WTC11 (cell line): ENCODE measurements at regions not wholly inside any gene's neighbourhood (a gene's known extent, or its start where the extent isn't known, plus 50 kb on each side); places are given as distances from the start of the nearest gene placed in this dataset.
"Not testable (repeated sequence)": the region's sequence is repeated elsewhere in the genome, so short reads cannot be mapped to it uniquely, and the experiment has no call there.

Experiments used
- ATAC-seq: fragments of 200-7000 bp; cut with Tn5 transposase; 2 replicates; pipeline ENCODE4 v1.10.0; 2021; ENCODE audit warnings: mild to moderate bottlenecking, moderate library complexity
- CTCF ChIA-PET: fragments of 300-600 bp; sonication (Branson Sonifier 250); formaldehyde crosslinking; loops from one replicate; lab custom pipeline; 2021; ENCODE audit warnings: antibody characterized with exemption; lab: Charles Lee
- POLR2A ChIA-PET: fragments of 350-600 bp; sonication (Branson Sonifier 250); formaldehyde crosslinking; loops from one replicate; lab custom pipeline; 2021; ENCODE audit warnings: antibody characterized with exemption; lab: Charles Lee
- DNase-seq: peaks from one replicate; pipeline ENCODE4 v3.0.0; 2021; ENCODE audit warnings: low spot score
- H3K27ac Mint-ChIP-seq: 2 replicates; pipeline ENCODE4 v1.8.0; 2021; ENCODE audit warnings: mixed read lengths
- H3K27me3 Mint-ChIP-seq: 2 replicates; pipeline ENCODE4 v1.8.0; 2021; ENCODE audit warnings: low read depth, mild to moderate bottlenecking, moderate library complexity, mixed read lengths
- H3K36me3 Mint-ChIP-seq: 2 replicates; pipeline ENCODE4 v1.8.0; 2021; ENCODE audit warnings: mixed read lengths
- H3K4me1 Mint-ChIP-seq: 2 replicates; pipeline ENCODE4 v1.8.0; 2022; ENCODE audit warnings: mixed read lengths
- H3K4me3 Mint-ChIP-seq: 2 replicates; pipeline ENCODE4 v1.8.0; 2021; ENCODE audit warnings: mild to moderate bottlenecking, moderate library complexity, mixed read lengths
- H3K9me3 Mint-ChIP-seq: 2 replicates; pipeline ENCODE4 v1.8.0; 2021; ENCODE audit warnings: mixed read lengths
- ATF2 ChIP-seq: sonication (generic); formaldehyde crosslinking; IDR thresholded peaks from 2 replicates; pipeline ENCODE4 v1.8.1; 2022; ENCODE audit warnings: low read depth, missing genetic modification reagents, borderline replicate concordance
- CBFB ChIP-seq: sonication (generic); formaldehyde crosslinking; IDR thresholded peaks from 2 replicates; pipeline ENCODE4 v1.8.1; 2022; ENCODE audit warnings: mild to moderate bottlenecking, low read depth, missing genetic modification reagents
- GABPB1 ChIP-seq: sonication (generic); formaldehyde crosslinking; IDR thresholded peaks from 2 replicates; pipeline ENCODE4 v1.8.1; 2023; ENCODE audit warnings: mild to moderate bottlenecking, missing genetic modification reagents
- GTF2I ChIP-seq: fragments of 250-450 bp; sonication (Bioruptor Pico); conservative IDR thresholded peaks from 2 replicates; pipeline ENCODE4 v1.4.0; 2021; ENCODE audit warnings: mild to moderate bottlenecking
- JUN ChIP-seq: sonication (generic); formaldehyde crosslinking; IDR thresholded peaks from 2 replicates; pipeline ENCODE4 v1.8.0; 2023; ENCODE audit warnings: mild to moderate bottlenecking, missing genetic modification reagents
- MLX ChIP-seq: sonication (generic); formaldehyde crosslinking; IDR thresholded peaks from 2 replicates; pipeline ENCODE4 v1.8.1; 2023; ENCODE audit warnings: mild to moderate bottlenecking, missing genetic modification reagents, moderate library complexity
- MXD4 ChIP-seq: fragments of 250-450 bp; sonication (Bioruptor Pico); IDR thresholded peaks from 2 replicates; pipeline ENCODE4 v1.8.0; 2021; ENCODE audit warnings: mild to moderate bottlenecking, moderate library complexity, borderline replicate concordance
- NFATC4 ChIP-seq: fragments of 250-450 bp; sonication (Bioruptor Pico); IDR thresholded peaks from 2 replicates; pipeline ENCODE4 v1.9.0; 2021; ENCODE audit warnings: mild to moderate bottlenecking
- NFE2L1 ChIP-seq: sonication (generic); formaldehyde crosslinking; IDR thresholded peaks from 2 replicates; pipeline ENCODE4 v1.8.1; 2023; ENCODE audit warnings: missing genetic modification reagents
- NR2C2 ChIP-seq: sonication (generic); formaldehyde crosslinking; IDR thresholded peaks from 2 replicates; pipeline ENCODE4 v1.8.0; 2022; ENCODE audit warnings: mild to moderate bottlenecking, missing genetic modification reagents
- OVOL2 ChIP-seq: fragments of 250-450 bp; sonication (Bioruptor Pico); IDR thresholded peaks from 2 replicates; pipeline ENCODE4 v1.9.0; 2021; ENCODE audit warnings: mild to moderate bottlenecking, borderline replicate concordance
- RORB ChIP-seq: fragments of 250-450 bp; sonication (Bioruptor Pico); IDR thresholded peaks from 2 replicates; pipeline ENCODE4 v1.9.0; 2021; ENCODE audit warnings: mild to moderate bottlenecking
- SP1 ChIP-seq: sonication (generic); formaldehyde crosslinking; conservative IDR thresholded peaks from 2 replicates; pipeline ENCODE4 v1.8.1; 2022; ENCODE audit warnings: missing genetic modification reagents
- TCF7 ChIP-seq: sonication (generic); formaldehyde crosslinking; IDR thresholded peaks from 2 replicates; pipeline ENCODE4 v1.8.0; 2022; ENCODE audit warnings: mild to moderate bottlenecking, low read depth, missing genetic modification reagents, moderate library complexity
- TEAD1 ChIP-seq: sonication (generic); formaldehyde crosslinking; IDR thresholded peaks from 2 replicates; pipeline ENCODE4 v1.8.0; 2022; ENCODE audit warnings: mild to moderate bottlenecking, missing genetic modification reagents
- ZBTB43 ChIP-seq: sonication (generic); formaldehyde crosslinking; IDR thresholded peaks from 2 replicates; pipeline ENCODE4 v1.8.1; 2023; ENCODE audit warnings: mild to moderate bottlenecking, missing genetic modification reagents
- ZNF121 ChIP-seq: sonication (generic); formaldehyde crosslinking; IDR thresholded peaks from 2 replicates; pipeline ENCODE4 v1.8.0; 2023; ENCODE audit warnings: missing genetic modification reagents
- ZNF232 ChIP-seq: sonication (generic); formaldehyde crosslinking; IDR thresholded peaks from 2 replicates; pipeline ENCODE4 v1.8.0; 2022; ENCODE audit warnings: mild to moderate bottlenecking, missing genetic modification reagents
- ZNF281 ChIP-seq: sonication (generic); formaldehyde crosslinking; IDR thresholded peaks from 2 replicates; pipeline ENCODE4 v1.8.0; 2023; ENCODE audit warnings: mild to moderate bottlenecking, missing genetic modification reagents
- ZNF317 ChIP-seq: sonication (generic); formaldehyde crosslinking; IDR thresholded peaks from 2 replicates; pipeline ENCODE4 v1.8.1; 2023; ENCODE audit warnings: low read depth, mild to moderate bottlenecking, moderate library complexity, missing genetic modification reagents, borderline replicate concordance
- ZNF396 ChIP-seq: fragments of 250-450 bp; sonication (Bioruptor Pico); IDR thresholded peaks from 2 replicates; pipeline ENCODE4 v1.8.0; 2021; ENCODE audit warnings: mild to moderate bottlenecking, moderate library complexity, borderline replicate concordance
- ZNF416 ChIP-seq: fragments of 250-450 bp; sonication (Bioruptor Pico); IDR thresholded peaks from 2 replicates; pipeline ENCODE4 v1.9.0; 2021; ENCODE audit warnings: mild to moderate bottlenecking, inconsistent platforms
- ZNF425 ChIP-seq: fragments of 250-450 bp; sonication (Bioruptor Pico); conservative IDR thresholded peaks from 2 replicates; pipeline ENCODE4 v1.9.0; 2021; ENCODE audit warnings: mild to moderate bottlenecking
- ZNF532 ChIP-seq: fragments of 250-450 bp; sonication (Bioruptor Pico); IDR thresholded peaks from 2 replicates; pipeline ENCODE4 v1.9.0; 2021; ENCODE audit warnings: mild to moderate bottlenecking, borderline replicate concordance

GRCh38 chr6:140784573-140784972 lies 1348.2 kb upstream of the GJE1 start (continued):
- TF ChIP-seq ZNF532 (CRISPR knock-in tag) (no peak), RORB (CRISPR knock-in tag) (no peak), NR2C2 (CRISPR knock-in tag) (no peak), CBFB (no peak), ZNF416 (CRISPR knock-in tag) (no peak), OVOL2 (CRISPR knock-in tag) (no peak), TEAD1 (CRISPR knock-in tag) (no peak)

GRCh38 chr6:140783504-140783903 lies 1349.2 kb upstream of the GJE1 start:
- H3K36me3 Mint-ChIP-seq, ATAC-seq, POLR2A ChIA-PET, H3K4me3 Mint-ChIP-seq, H3K4me1 Mint-ChIP-seq, CTCF ChIA-PET, DNase-seq, H3K27ac Mint-ChIP-seq, H3K27me3 Mint-ChIP-seq, H3K9me3 Mint-ChIP-seq: not testable (repeated sequence)

- CTCF ChIA-PET, result no interaction called here
- no peaks in the 10 kb centered on the region for H3K4me1 Mint-ChIP-seq
- no peak overlapping the region for H3K4me3 Mint-ChIP-seq
- no peaks in the 10 kb centered on the region for H3K36me3 Mint-ChIP-seq
- no peak for ATAC-seq
- H3K27me3 Mint-ChIP-seq, result no peaks in the 10 kb centered on the region
- POLR2A ChIA-PET, result no interaction called here
- no peak overlapping the region for H3K27ac Mint-ChIP-seq
- H3K9me3 Mint-ChIP-seq, result no peaks in the 10 kb centered on the region
- no peak for DNase-seq
- TF ChIP-seq NR2C2 (CRISPR knock-in tag), result no peak
- no peak for TF ChIP-seq MXD4 (CRISPR knock-in tag)
- no peak for TF ChIP-seq JUN (CRISPR knock-in tag)
- no peak for TF ChIP-seq ZNF425 (CRISPR knock-in tag)
- no peak for TF ChIP-seq ZNF121 (CRISPR knock-in tag)
- TF ChIP-seq GABPB1 (CRISPR knock-in tag), result no peak
- TF ChIP-seq ZNF396 (CRISPR knock-in tag), result no peak
- no peak for TF ChIP-seq ZNF317
- TF ChIP-seq GTF2I (CRISPR knock-in tag), result no peak
- no peak for TF ChIP-seq ZNF232 (CRISPR knock-in tag)
- TF ChIP-seq ZBTB43 (CRISPR knock-in tag), result no peak
- no peak for TF ChIP-seq ZNF281 (CRISPR knock-in tag)
- TF ChIP-seq TCF7, result no peak
- TF ChIP-seq NFATC4 (CRISPR knock-in tag), result no peak
- no peak for TF ChIP-seq ATF2
- TF ChIP-seq NFE2L1 (CRISPR knock-in tag), result no peak
- no peak for TF ChIP-seq MLX (CRISPR knock-in tag)
- no peak for TF ChIP-seq SP1
These were observed 1349.8 kb upstream of the GJE1 start for GRCh38 chr6:140782941-140783340.
